ENCODE measurements at regions not wholly inside any gene's neighbourhood (a gene's known extent, or its start where the extent isn't known, plus 50 kb on each side); places are given as distances from the start of the nearest gene placed in this dataset.
"Not testable (repeated sequence)": the region's sequence is repeated elsewhere in the genome, so short reads cannot be mapped to it uniquely, and the experiment has no call there.

DNA sequence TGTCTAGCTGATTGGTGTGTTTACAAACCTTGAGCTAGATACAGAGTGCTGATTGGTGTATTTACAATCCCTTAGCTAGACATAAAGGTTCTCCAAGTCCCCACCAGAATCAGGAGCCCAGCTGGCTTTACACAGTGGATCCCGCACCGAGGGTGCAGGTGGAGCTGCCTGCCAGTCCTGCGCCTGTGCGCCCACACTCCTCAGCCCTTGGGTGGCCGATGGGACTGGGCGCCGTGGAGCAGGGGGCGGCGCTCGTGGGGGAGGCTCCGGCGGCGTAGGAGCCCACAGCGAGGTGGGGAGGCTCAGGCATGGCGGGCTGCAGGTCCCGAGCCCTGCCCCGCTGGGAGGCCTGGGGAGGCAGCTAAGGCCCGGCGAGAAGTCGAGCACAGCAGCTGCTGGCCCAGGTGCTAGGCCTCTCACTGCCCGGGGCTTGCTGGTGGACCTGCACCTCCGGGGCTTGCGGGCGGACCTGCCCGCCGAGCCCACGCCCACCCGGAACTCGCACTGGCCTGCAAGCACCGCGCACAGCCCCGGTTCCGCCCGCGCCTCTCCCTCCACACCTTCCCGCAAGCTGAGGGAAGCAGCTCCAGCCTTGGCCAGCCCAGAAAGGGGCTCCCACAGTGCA is 51.0 kb upstream of the CDYL start:
- POLR2A ChIA-PET, CTCF ChIA-PET: not testable (repeated sequence)

DNA sequence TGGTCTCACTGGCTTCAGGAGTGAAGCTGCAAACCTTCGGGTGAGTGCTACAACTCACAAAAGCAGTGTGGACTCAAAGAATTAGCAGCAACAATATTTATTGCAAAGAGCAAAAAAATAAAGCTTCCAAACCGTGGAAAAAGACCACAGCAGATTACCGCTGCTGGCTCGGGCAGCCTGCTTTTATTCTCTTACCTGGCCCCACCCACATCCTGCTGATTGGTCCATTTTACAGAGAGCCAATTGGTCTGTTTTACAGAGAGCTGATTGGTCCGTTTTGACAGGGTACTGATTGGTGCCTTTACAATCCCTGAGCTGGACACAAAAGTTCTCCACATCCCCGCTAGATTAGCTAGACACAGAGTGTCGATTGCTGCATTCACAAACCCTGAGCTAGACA is 51.5 kb upstream of the CDYL start:
- CTCF ChIA-PET; POLR2A ChIA-PET; DNase-seq (ENCODE audit: extremely low spot score): not testable (repeated sequence)

More for the DNA sequence above, 51.0 kb upstream of the CDYL start:
- not testable (repeated sequence) for DNase-seq (ENCODE audit: extremely low spot score)

- POLR2A ChIA-PET = no interaction called here
- CTCF ChIA-PET = no interaction called here
- no peak for DNase-seq (ENCODE audit: extremely low spot score)
- TF ChIP-seq, protein P1, sequence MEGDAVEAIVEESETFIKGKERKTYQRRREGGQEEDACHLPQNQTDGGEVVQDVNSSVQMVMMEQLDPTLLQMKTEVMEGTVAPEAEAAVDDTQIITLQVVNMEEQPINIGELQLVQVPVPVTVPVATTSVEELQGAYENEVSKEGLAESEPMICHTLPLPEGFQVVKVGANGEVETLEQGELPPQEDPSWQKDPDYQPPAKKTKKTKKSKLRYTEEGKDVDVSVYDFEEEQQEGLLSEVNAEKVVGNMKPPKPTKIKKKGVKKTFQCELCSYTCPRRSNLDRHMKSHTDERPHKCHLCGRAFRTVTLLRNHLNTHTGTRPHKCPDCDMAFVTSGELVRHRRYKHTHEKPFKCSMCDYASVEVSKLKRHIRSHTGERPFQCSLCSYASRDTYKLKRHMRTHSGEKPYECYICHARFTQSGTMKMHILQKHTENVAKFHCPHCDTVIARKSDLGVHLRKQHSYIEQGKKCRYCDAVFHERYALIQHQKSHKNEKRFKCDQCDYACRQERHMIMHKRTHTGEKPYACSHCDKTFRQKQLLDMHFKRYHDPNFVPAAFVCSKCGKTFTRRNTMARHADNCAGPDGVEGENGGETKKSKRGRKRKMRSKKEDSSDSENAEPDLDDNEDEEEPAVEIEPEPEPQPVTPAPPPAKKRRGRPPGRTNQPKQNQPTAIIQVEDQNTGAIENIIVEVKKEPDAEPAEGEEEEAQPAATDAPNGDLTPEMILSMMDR (IDR thresholded peaks at IDR 0.05; ENCODE audit: control extremely low read depth, extremely low read depth, low read depth, missing control alignments) = no peak
Measured at GRCh38 chr6:4723383-4723782, 52.8 kb upstream of the CDYL start.

DNA sequence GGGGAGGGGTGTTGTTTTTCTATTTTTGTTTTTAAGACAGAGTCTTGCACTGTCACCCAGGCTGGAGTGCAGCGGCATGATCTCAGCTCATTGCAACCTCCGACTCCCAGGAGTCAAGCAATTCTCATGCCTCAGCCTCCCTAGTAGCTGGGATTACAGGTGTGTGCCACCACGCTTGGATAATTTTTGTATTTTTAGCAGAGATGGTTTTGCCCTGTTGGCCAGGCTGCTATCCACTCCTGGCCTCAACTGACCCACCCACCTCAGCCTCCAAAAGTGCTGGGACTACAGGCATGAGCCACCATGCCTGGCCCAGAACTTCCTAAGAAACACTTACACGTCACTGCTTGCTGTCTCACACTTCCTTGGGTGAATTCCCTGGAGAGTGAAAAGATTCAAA is 54.8 kb upstream of the CDYL start:
- DNase-seq (ENCODE audit: extremely low spot score); POLR2A ChIA-PET; CTCF ChIA-PET: not testable (repeated sequence)

- POLR2A ChIA-PET = no interaction called here
- CTCF ChIA-PET = no interaction called here
- TF ChIP-seq, protein P1 (IDR thresholded peaks at IDR 0.05; ENCODE audit: control extremely low read depth, extremely low read depth, low read depth, missing control alignments) = no peak
- no peak for DNase-seq (ENCODE audit: extremely low spot score)
Measured at GRCh38 chr6:4719491-4719890, 56.7 kb upstream of the CDYL start.

DNA sequence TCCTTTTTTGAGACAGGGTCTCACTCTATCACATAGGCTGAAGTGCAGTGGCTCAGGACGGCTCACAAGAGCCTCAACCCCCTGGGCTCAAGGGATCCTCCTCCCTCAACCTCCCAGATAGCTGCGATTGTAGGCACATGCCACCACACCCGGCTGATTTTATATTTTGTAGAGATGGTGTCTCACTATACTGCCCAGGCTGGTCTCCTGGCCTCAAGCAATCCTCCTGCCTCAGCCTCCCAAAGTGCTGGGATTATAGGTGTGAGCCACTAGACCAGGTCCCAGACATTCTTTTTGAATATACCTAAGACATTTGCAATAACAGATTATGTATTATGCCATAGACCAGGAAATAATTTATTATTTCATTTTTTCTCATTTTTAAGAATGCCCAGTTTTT is 58.3 kb upstream of the CDYL start:
- ChIA-PET POLR2A (no interaction called here), CTCF (interaction anchor here (1.3 kb wide), 1 partner anchor 11 kb away, joined by 3 read pairs; no protein-coding TSS in a partner anchor)
- TF ChIP-seq, protein P1 (IDR thresholded peaks at IDR 0.05; ENCODE audit: control extremely low read depth, extremely low read depth, low read depth, missing control alignments) = no peak
- DNase-seq (ENCODE audit: extremely low spot score) = no peak

DNA sequence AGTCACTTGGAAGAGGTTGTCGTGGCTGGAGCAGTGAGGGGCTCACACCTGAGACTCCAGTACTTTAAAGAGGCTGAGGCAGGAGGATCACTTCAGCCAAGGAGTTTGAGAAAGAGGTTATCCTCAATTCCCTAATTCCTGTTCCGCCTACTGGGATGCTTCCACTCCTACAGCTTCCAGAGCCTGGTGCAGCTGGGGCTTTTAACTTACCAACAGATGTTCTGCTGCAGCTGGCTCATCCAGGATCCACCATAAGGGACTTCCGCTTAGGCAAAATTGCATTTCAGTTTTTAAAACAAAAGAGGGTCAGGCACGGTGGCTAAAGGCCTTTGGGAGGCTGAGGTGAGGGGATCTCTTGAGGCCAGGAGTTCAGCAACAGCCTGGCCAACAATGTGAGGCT is 59.1 kb upstream of the CDYL start:
- no peak for DNase-seq (ENCODE audit: extremely low spot score)

GRCh38 chr6:4714961-4715501 is 61.2 kb upstream of the CDYL start:
- TF ChIP-seq, protein P1 (IDR thresholded peaks at IDR 0.05; ENCODE audit: control extremely low read depth, extremely low read depth, low read depth, missing control alignments) = no peak
- POLR2A ChIA-PET = no interaction called here
- CTCF ChIA-PET = no interaction called here
- no peak for DNase-seq (ENCODE audit: extremely low spot score)

More for the DNA sequence above, 59.1 kb upstream of the CDYL start:
- POLR2A ChIA-PET = no interaction called here
- TF ChIP-seq, protein P1 (IDR thresholded peaks at IDR 0.05; ENCODE audit: control extremely low read depth, extremely low read depth, low read depth, missing control alignments) = no peak
- CTCF ChIA-PET = interaction anchor here (1.0 to 1.3 kb wide), 2 partner anchors 10 to 12 kb away, joined by 3 read pairs; no protein-coding TSS in a partner anchor

Measured in GM10248 (cell line).